SK-N-MC (cell line): ENCODE measurements at regions not wholly inside any gene's neighbourhood (a gene's known extent, or its start where the extent isn't known, plus 50 kb on each side); places are given as distances from the start of the nearest gene placed in this dataset.

ENCODE experiments used
- DNase-seq: peaks from one replicate; pipeline ENCODE4 v3.0.0-alpha.2; 2011; ENCODE audit warnings: low read depth, low spot score
- H3K27ac ChIP-seq: fragments of 200-600 bp; sonication (generic); 2 replicates; pipeline ENCODE4 v1.5.1; 2016; ENCODE audit warnings: mixed run types
- H3K36me3 ChIP-seq: fragments of 200-600 bp; sonication (generic); 2 replicates; pipeline ENCODE4 v1.6.1; 2017; ENCODE audit warnings: antibody characterized with exemption, low read length, mixed read lengths; ENCODE audit not compliant: insufficient read depth
- H3K4me3 ChIP-seq: fragments of 200-600 bp; sonication (generic); 2 replicates; pipeline ENCODE4 v1.5.1; 2016
- H3K9ac ChIP-seq: fragments of 200-600 bp; sonication (generic); 2 replicates; pipeline ENCODE4 v1.8.0; 2017; ENCODE audit warnings: mixed run types, mixed read lengths; ENCODE audit not compliant: insufficient read length
- H3K9me3 ChIP-seq: fragments of 200-600 bp; sonication (generic); 2 replicates; pipeline ENCODE4 v1.6.1; 2017; ENCODE audit warnings: low read depth, mild to moderate bottlenecking, antibody characterized with exemption, low read length, moderate library complexity, mixed read lengths
- EZH2 ChIP-seq: fragments of 200-600 bp; sonication (generic); IDR thresholded peaks from one replicate; pipeline ENCODE4 v1.6.1; 2017; ENCODE audit warnings: antibody characterized with exemption
- FOXP2 ChIP-seq: optimal IDR thresholded peaks from 2 replicates; pipeline ENCODE3; 2011; ENCODE audit warnings: mild to moderate bottlenecking, moderate library complexity; ENCODE audit not compliant: insufficient read depth; ENCODE audit errors: extremely low read length, control extremely low read depth
- POLR2AphosphoS5 ChIP-seq: IDR thresholded peaks from 2 replicates; pipeline ENCODE4 v1.6.1; 2012; ENCODE audit warnings: mild to moderate bottlenecking, low read depth, low read length, borderline replicate concordance

DNA sequence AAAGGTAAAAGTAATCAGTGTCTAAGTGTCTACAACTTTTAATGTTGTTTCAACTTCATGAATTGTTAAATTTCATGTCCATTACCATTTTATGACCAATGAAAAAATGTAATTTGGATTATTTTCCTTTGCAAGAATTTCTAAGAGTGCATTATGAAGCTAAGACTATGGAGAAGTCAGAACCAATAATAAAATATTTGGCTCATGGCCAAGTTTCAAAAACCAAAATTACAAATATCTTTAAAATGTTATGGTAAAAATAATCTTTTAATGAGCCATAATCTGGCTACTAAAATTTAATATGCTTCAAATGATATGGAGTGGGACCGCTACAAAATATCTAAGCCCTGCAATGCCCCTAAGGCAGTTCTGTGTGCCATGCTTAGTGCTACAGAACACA lies 294.1 kb upstream of the SMIM30 start:
- no peak for TF ChIP-seq POLR2AphosphoS5
- no peak for TF ChIP-seq EZH2
- TF ChIP-seq FOXP2: no peak
- no peak for DNase-seq
- Histone ChIP-seq H3K9ac (no peak overlapping the region), H3K36me3 (no peaks in the 10 kb centered on the region), H3K4me3 (no peak overlapping the region), H3K27ac (no peak overlapping the region), H3K9me3 (no peaks in the 10 kb centered on the region)

DNA sequence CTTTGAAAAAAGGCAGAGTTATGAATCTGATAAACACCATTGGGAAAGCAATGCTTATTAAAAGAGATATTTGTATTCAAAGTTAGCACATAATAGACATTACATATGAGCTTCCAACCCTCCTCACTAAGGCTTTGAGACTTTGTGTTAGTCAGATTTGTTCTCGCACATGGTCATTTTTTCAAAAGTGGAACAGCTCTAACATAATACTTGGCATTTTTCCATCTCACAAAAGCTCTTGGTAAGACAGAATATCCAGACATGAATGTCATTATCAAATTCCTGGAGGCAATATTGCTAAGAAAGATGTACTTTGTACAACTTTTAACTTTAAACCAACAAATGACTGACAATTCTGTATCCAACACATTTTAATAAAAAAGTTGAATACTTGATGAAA lies 292.4 kb upstream of the SMIM30 start:
- Histone ChIP-seq H3K9me3 (no peaks in the 10 kb centered on the region), H3K4me3 (no peak overlapping the region), H3K27ac (no peak overlapping the region), H3K36me3 (no peaks in the 10 kb centered on the region), H3K9ac (no peak overlapping the region)
- no peak for DNase-seq
- no peak for TF ChIP-seq FOXP2
- TF ChIP-seq EZH2: no peak
- no peak for TF ChIP-seq POLR2AphosphoS5

- no peak for TF ChIP-seq FOXP2
- TF ChIP-seq POLR2AphosphoS5: no peak
- no peak for TF ChIP-seq EZH2
- Histone ChIP-seq H3K36me3 (no peaks in the 10 kb centered on the region), H3K9me3 (no peaks in the 10 kb centered on the region), H3K27ac (no peak overlapping the region), H3K4me3 (no peak overlapping the region), H3K9ac (no peak overlapping the region)
- DNase-seq: no peak
Observed at GRCh38 chr7:113408999-113409398, 290.6 kb upstream of the SMIM30 start.

GRCh38 chr7:113405296-113406056 lies 287.1 kb upstream of the SMIM30 start:
- no peaks in the 10 kb centered on the region for H3K9me3 ChIP-seq
- TF ChIP-seq EZH2: no peak
- TF ChIP-seq FOXP2: no peak
- TF ChIP-seq POLR2AphosphoS5: no peak
- no peak for DNase-seq
- H3K36me3 ChIP-seq: no peaks in the 10 kb centered on the region
- no peak overlapping the region for H3K27ac ChIP-seq
- no peak overlapping the region for H3K4me3 ChIP-seq
- H3K9ac ChIP-seq: no peak overlapping the region

- Histone ChIP-seq H3K4me3 (no peak overlapping the region), H3K9me3 (no peaks in the 10 kb centered on the region), H3K36me3 (no peaks in the 10 kb centered on the region), H3K9ac (no peak overlapping the region), H3K27ac (no peak overlapping the region)
- no peak for TF ChIP-seq FOXP2
- no peak for TF ChIP-seq POLR2AphosphoS5
- no peak for TF ChIP-seq EZH2
- DNase-seq: no peak
Observed at GRCh38 chr7:113404245-113404644, 285.9 kb upstream of the SMIM30 start.

DNA sequence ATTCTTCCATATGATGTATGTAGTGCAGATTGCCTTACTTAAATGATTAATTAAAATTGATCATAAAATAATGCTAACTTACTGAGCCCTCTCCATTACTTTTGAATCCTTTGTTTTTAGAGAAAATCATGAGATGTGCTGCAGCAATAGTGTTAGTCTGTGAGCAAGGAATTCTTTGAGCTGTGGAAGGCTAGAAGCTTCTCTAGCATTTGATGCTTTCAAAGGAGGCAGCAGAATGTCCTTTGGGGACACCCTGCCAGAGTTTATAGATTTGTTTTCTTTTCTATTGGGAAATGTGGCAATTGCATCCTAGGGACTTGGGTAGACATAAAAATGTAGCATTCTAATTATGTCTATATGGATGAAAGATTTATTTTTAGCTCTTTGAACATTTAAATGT lies 284.1 kb upstream of the SMIM30 start:
- H3K36me3 ChIP-seq: no peaks in the 10 kb centered on the region
- DNase-seq: no peak
- H3K4me3 ChIP-seq: no peak overlapping the region
- H3K9ac ChIP-seq: no peak overlapping the region
- no peak overlapping the region for H3K27ac ChIP-seq
- no peaks in the 10 kb centered on the region for H3K9me3 ChIP-seq
- TF ChIP-seq EZH2 (no peak), POLR2AphosphoS5 (no peak), FOXP2 (no peak)

DNA sequence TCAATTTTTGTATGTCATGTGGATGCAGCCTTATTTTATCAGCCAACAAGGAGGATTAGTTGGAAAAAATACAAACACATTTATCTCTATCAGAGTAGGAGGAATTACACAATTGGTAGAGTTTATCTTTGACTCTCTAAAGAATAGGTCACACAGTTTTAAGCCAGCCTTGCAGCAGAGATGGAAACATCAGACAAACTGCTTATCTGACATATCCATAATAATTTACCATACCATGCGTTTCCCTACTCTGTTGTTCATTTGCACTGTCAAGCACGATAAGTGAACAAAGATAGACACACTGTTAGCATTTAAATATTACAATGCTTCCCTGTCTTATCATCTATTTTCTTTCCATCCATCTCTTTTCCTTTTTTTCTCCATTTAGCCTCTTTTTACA lies 283.7 kb upstream of the SMIM30 start:
- no peak for DNase-seq
- H3K4me3 ChIP-seq: no peak overlapping the region
- H3K36me3 ChIP-seq: no peaks in the 10 kb centered on the region
- no peak overlapping the region for H3K27ac ChIP-seq
- H3K9ac ChIP-seq: no peak overlapping the region
- no peaks in the 10 kb centered on the region for H3K9me3 ChIP-seq
- no peak for TF ChIP-seq EZH2
- no peak for TF ChIP-seq FOXP2
- TF ChIP-seq POLR2AphosphoS5: no peak

GRCh38 chr7:113394856-113395255 lies 276.5 kb upstream of the SMIM30 start:
- no peak overlapping the region for H3K4me3 ChIP-seq
- no peak overlapping the region for H3K9ac ChIP-seq
- no peaks in the 10 kb centered on the region for H3K9me3 ChIP-seq
- DNase-seq: no peak
- H3K36me3 ChIP-seq: no peaks in the 10 kb centered on the region
- no peak overlapping the region for H3K27ac ChIP-seq
- TF ChIP-seq EZH2: no peak
- TF ChIP-seq FOXP2: no peak
- no peak for TF ChIP-seq POLR2AphosphoS5

DNA sequence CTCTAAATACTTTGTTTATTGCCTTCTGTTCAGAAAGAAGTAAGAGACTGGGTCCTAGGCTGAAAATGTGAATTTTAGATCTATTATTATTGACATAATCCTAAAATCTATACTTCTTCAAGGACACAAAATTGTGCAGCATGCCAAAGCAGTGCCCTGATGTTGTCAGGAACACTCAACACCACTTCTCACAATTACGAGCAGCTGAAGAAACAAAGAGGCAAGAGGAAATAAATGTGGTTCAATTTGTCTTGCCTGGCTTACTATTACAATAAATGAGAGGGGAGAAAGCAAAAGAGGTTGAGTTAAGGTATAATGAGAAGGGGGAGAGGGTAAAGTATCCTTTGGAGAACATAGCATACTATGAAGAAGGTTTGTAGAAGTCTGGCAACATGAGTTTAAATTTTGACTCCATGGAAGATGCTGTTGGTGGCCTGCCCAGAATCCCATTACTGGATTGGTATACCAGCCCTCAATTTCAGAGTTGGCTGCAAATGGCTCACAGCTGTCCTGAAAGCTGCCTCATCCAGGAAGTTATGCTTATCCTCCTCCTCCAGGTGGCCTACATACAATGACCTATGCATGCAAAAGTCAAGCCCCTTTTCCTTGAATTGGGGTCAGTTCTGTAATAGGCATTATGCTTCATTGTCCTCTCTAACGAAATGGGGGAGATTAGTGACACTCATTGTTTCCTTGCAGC lies 274.6 kb upstream of the SMIM30 start:
- no peak for TF ChIP-seq POLR2AphosphoS5
- TF ChIP-seq EZH2: no peak
- TF ChIP-seq FOXP2: no peak
- H3K9ac ChIP-seq: no peak overlapping the region
- H3K36me3 ChIP-seq: no peaks in the 10 kb centered on the region
- H3K9me3 ChIP-seq: no peaks in the 10 kb centered on the region
- H3K4me3 ChIP-seq: no peak overlapping the region
- H3K27ac ChIP-seq: no peak overlapping the region
- no peak for DNase-seq
